GM12873 (cell line): ENCODE measurements at regions not wholly inside any gene's neighbourhood (a gene's known extent, or its start where the extent isn't known, plus 50 kb on each side); places are given as distances from the start of the nearest gene placed in this dataset.

Source experiments
- TF ChIP-seq, protein P1 (sequence below): IDR thresholded peaks from 2 replicates; pipeline ENCODE4 v1.5.1; 2012; ENCODE audit warnings: low read depth, mild to moderate bottlenecking, moderate library complexity, low read length, control low read depth; ENCODE audit not compliant: insufficient read depth; ENCODE audit errors: missing control alignments

DNA sequence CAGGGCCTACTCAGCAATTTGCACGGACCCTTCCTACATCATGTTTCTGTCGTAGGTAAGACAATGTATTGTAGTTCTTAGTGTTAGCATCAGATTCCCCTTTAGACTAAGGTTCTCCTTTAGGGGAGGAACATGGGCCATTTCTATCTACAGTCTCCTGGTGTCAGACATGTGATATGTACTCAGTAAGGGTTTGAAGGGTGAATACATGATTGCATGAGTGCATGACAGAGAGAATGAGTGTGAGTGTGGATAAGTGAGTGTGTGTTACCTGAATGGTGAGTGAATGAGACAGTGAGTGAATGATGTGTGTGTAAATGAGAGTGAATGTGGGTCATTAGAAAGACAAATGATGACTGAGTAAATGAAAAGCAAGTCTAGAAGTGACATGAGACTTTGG lies 476.8 kb downstream of the HAPSTR1 start:
- TF ChIP-seq, protein P1, sequence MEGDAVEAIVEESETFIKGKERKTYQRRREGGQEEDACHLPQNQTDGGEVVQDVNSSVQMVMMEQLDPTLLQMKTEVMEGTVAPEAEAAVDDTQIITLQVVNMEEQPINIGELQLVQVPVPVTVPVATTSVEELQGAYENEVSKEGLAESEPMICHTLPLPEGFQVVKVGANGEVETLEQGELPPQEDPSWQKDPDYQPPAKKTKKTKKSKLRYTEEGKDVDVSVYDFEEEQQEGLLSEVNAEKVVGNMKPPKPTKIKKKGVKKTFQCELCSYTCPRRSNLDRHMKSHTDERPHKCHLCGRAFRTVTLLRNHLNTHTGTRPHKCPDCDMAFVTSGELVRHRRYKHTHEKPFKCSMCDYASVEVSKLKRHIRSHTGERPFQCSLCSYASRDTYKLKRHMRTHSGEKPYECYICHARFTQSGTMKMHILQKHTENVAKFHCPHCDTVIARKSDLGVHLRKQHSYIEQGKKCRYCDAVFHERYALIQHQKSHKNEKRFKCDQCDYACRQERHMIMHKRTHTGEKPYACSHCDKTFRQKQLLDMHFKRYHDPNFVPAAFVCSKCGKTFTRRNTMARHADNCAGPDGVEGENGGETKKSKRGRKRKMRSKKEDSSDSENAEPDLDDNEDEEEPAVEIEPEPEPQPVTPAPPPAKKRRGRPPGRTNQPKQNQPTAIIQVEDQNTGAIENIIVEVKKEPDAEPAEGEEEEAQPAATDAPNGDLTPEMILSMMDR = no peak

DNA sequence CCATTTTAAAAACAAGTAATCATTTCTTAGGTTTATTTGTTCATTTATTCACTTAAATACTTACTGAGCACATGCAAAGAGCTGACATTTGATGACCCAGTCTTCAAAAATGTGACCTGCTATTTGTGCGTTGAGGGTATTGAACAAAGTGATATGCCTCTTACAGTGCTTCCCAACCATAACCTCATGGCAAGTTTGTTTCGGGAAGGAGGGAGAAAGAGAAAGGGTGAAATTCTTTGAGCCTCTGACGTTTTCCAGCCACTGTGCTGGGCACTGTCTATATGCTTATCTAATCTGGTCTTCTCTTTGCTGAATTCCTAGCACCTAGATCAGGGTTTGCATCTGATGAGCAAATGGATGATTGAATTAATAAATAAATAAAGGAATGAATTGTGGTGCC lies 479.1 kb downstream of the HAPSTR1 start:
- TF ChIP-seq, protein P1 = no peak

DNA sequence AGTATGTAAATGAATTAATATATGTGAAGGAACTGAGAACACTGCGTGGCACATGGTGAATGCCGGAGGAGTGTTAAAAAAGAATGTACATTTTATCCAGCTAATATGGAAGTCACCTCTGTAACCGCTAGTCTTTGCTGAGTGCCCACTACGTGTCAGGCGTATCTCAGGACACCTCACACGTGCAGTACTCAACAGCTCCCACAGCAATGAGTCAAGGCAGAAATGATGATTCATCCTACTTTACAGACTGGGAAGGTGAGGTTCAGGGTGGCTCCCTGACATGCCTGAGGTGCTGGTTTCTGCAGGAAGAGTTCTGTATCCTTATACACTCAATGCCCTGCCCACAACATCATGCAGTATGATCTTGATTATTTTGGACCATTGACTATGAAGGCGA lies 487.0 kb downstream of the HAPSTR1 start:
- TF ChIP-seq, protein P1 = no peak

DNA sequence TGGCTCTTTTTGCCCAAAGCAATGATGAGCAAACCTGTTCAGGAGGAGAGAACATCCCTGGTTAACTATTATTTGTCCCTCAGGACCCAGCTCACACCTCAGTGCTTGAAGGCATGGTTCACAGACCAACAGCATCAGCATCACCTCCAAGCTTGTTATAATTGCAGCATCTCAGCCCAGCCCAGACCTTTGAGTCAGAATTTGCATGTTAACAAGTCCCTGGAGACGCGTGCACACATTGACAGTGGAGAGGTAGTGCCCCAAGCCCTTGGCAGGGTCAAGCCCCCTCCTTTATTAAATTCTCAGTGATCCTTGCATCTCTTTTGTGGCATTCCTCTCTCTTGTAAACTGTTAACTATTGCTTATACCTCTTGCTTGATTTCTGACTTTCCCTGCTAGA lies 488.6 kb downstream of the HAPSTR1 start:
- TF ChIP-seq, protein P1 = no peak

DNA sequence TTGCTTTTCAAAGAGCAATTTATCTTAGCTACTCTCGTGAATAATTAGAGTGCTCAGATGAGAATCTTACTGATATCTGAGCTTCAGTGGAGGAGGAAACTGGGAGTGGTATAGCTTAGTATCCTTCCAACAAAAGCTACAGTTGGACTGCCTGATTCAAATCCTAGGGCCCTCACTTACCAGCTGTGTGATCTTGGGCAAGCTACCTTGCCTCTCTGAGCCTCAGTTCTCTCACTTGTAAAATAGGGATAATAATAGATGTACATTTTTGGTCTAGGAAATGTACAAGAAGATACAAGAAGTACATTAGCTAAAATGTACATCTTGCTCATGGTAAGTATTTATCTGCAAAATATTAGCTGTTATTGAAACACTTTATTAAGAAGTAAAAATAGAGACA lies 502.0 kb downstream of the HAPSTR1 start:
- TF ChIP-seq, protein P1 = no peak

DNA sequence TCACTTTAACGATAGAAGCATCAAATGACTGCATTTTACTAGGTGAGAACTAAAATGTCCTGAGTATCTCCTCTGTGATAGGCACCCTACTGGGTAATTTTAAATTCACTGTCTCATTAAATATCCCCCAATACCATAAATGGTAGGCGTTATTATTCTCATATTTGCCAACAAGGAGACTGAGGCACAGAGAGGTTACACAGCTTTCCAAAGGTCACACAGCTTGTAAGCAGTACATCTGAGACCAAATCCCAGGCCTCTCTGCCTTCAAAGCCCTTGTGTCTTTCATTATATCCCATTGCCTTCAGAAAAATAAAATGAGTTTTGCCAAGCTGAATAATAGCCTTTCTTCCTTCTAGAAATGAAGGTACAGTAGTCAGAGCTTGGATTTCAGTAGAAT lies 502.6 kb downstream of the HAPSTR1 start:
- TF ChIP-seq, protein P1 = no peak

DNA sequence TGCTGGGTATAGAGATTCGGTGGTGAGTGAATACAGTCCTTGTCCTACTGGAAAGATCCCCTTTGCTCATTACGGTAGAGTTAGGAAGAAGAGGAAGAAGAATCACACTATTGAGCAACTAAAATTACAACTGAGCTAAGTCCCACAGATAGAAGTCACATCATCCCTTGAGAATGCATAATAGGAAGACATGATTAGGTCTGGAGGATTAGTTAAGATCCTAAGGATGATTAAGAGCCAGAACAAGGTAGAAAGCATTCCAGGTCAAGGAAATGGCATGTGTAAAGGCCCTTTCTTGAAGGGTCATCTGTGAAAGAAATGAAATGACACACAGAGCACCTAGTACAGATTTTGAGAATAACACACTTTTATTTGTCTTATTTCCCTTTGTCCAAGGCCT lies 503.5 kb downstream of the HAPSTR1 start:
- TF ChIP-seq, protein P1 = no peak
